ENCODE measurements at regions not wholly inside any gene's neighbourhood (a gene's known extent, or its start where the extent isn't known, plus 50 kb on each side); places are given as distances from the start of the nearest gene placed in this dataset.

DNA sequence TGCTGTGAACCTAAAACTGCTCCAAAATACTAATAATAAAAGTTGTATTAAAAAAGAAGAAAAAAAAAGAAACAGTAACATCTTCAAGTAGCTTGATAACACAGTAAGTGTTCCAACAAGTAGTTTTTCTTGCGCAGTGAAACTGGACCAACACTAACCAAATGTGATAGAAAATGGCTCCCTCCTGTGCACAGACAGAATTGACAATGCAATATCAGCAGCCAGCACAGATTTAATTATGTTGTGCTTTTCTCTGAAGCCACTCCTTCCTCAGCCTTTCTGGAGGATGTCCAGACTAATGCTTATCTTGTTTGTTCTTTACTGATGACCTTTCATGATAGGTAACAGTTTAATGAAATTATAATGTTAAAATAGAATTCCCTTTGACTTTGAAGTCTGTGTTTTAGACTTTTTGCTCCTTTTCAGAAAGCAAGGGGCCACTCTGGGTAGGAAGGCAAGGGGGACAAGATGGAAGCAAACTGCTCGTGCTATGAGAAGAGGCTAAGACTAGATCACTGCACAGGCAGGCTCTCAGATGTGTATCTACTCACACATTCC is 147.1 kb upstream of the RPL34 start:
- TF ChIP-seq, protein P1, sequence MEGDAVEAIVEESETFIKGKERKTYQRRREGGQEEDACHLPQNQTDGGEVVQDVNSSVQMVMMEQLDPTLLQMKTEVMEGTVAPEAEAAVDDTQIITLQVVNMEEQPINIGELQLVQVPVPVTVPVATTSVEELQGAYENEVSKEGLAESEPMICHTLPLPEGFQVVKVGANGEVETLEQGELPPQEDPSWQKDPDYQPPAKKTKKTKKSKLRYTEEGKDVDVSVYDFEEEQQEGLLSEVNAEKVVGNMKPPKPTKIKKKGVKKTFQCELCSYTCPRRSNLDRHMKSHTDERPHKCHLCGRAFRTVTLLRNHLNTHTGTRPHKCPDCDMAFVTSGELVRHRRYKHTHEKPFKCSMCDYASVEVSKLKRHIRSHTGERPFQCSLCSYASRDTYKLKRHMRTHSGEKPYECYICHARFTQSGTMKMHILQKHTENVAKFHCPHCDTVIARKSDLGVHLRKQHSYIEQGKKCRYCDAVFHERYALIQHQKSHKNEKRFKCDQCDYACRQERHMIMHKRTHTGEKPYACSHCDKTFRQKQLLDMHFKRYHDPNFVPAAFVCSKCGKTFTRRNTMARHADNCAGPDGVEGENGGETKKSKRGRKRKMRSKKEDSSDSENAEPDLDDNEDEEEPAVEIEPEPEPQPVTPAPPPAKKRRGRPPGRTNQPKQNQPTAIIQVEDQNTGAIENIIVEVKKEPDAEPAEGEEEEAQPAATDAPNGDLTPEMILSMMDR (conservative IDR thresholded peaks at IDR 0.05; ENCODE audit: low read length) = no peak
- no peak for TF ChIP-seq EZH2phosphoT487 (IDR thresholded peaks at IDR 0.05; ENCODE audit: borderline replicate concordance, low read depth, low read length)

Measured in OCI-LY7 (cell line).